GM12873 (cell line): ENCODE measurements at regions not wholly inside any gene's neighbourhood (a gene's known extent, or its start where the extent isn't known, plus 50 kb on each side); places are given as distances from the start of the nearest gene placed in this dataset.

Experiments
- TF ChIP-seq, protein P1 (sequence below): IDR thresholded peaks from 2 replicates; pipeline ENCODE4 v1.5.1; 2012; ENCODE audit warnings: low read depth, mild to moderate bottlenecking, moderate library complexity, low read length, control low read depth; ENCODE audit not compliant: insufficient read depth; ENCODE audit errors: missing control alignments

DNA sequence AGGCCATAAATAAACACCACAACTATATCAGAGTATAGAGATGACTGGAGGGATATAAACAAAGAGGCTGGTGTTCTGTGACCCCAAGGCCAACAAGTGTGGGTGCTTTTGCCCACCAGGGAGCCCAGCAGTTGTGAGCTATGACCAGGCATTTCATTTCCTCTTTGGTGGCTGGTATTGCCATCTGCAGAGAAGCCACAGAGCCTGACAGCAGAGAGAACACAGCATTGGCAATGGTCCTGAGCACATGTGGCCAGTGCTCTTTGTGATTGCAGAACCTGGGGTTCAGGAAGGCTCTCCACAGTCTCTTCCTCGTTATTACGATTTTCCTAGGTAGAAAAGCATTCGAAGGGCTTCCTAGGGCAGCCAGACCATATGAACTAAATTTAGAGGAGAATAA lies 112.3 kb downstream of the TM2D1 start:
- TF ChIP-seq, protein P1, sequence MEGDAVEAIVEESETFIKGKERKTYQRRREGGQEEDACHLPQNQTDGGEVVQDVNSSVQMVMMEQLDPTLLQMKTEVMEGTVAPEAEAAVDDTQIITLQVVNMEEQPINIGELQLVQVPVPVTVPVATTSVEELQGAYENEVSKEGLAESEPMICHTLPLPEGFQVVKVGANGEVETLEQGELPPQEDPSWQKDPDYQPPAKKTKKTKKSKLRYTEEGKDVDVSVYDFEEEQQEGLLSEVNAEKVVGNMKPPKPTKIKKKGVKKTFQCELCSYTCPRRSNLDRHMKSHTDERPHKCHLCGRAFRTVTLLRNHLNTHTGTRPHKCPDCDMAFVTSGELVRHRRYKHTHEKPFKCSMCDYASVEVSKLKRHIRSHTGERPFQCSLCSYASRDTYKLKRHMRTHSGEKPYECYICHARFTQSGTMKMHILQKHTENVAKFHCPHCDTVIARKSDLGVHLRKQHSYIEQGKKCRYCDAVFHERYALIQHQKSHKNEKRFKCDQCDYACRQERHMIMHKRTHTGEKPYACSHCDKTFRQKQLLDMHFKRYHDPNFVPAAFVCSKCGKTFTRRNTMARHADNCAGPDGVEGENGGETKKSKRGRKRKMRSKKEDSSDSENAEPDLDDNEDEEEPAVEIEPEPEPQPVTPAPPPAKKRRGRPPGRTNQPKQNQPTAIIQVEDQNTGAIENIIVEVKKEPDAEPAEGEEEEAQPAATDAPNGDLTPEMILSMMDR, result no peak

DNA sequence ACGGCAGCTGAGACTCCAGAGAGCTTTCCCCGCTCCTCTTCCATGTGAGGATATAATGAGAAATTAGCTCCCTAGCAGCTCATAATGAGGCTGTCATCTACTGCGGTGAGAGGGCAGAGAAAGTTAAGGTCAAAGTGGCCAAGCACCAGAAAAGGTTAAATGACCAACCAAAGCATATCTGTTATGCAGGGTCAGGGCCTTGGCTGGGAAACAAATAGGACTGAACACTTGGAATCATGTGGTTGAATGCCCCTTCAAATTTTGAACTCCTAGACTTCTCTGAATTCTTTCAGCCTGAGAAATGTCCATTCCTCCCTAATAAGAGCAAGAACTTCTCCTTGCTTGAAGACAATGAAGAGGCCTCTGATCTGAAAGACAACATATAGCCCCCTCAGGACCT lies 115.9 kb downstream of the TM2D1 start:
- TF ChIP-seq, protein P1, result no peak

DNA sequence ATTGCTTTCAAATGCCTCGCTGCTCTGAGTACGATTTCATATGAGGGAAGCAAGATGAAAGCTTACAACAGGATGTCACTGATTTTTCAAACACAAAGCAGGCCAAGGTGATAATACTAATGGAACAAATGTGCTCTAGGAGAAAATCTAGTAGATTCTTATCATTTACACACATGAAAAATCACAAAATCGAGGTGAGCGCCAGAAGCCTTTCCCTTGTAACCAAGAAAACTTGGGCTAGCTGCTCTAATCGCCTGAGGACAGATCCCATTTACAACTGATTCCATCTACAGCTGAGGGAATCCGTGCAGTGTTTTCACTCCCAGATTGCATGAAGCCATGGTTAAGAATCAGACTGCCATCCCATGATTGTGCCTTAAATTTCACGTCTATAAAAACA lies 117.5 kb downstream of the TM2D1 start:
- TF ChIP-seq, protein P1, result no peak

DNA sequence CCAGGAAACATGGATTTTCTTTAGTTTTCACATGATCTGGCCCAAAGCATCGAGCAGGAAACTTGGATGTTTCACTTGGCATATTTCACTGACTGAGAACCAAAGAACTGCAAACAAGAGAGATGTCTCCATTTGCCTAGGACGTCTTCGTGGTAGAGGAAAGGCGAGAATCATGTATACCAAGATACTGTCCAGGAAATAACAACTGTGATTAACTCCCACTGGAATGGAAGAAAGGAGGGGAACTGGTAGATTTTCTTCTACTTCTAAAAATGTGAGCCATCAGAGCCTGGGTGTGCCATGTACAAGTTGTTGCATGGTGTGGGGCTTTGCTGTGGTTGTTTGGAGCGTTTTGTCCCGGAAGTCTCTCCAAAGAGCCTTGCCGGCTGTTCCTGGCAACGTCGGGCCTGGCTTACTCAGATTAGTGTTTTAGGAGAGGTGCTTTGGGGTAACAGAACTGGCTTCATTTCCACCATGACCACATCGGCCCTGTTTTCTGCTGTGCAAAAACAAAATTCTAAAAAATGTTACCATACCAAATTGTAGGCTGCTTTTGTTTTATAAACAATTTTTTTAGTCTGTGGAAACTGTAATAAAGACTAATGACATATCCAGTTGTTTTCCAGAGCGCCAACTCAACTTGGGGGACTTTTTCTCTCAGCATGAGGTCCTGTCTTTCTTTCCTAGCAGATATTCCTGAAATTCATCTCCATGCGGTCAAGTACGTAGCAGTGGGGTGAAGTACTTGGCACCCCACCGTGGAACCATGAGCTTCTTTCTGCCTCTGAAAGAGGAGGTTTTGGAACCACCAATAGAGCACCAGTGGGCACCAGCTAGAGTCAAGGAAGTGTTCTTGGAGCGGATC lies 118.3 kb downstream of the TM2D1 start:
- TF ChIP-seq, protein P1, result no peak

DNA sequence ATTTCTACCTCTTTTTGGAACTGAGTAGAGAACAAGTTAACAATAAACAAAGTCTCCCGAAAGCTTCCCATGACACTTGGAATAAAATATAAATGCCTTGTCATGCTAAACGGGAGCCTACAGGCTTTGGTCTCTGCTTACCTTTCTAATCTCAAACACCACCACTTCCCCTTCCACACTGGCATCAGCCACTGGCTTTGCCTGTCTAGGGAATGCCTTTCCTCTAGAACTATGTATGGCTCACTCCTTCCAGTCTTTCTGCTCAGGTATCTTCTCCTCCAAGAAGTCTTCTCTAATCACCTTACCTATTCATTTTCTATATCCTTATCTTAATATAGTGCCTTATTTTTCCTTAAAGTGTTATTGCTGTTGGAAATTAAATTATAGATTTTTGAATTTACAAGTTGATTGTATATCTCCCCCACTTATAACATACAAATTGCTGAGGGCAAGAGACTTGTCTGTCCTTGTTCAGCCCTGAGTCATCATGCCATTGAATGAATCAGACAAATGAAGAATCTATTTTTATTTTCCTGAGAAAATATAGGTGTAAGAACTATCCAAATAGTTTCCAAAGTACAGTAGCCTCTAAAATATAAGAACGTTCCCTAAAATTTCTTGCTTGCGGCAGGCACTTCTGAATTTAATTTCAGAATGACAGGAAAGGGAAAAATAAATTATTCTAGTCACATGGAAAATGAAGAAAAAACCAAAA lies 119.2 kb downstream of the TM2D1 start:
- TF ChIP-seq, protein P1, result no peak

DNA sequence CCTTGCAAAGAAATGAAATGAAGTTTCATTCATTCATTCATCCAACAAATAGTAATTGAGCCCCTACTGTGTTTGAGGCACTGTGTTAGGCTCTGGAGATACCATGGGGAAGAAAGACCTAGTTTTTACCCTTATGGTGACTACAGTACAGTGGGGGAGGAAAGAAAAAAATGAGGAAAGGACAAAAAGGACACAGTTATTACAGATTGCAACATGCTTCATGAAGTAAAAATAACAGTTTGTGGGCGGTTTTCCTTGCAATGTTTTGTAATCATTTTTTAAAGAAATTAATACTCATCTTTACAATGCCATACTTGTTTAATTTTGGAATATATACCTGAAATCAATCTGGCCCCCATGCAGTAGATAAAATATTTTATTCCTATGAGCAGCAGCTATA lies 120.3 kb downstream of the TM2D1 start:
- TF ChIP-seq, protein P1, result no peak

DNA sequence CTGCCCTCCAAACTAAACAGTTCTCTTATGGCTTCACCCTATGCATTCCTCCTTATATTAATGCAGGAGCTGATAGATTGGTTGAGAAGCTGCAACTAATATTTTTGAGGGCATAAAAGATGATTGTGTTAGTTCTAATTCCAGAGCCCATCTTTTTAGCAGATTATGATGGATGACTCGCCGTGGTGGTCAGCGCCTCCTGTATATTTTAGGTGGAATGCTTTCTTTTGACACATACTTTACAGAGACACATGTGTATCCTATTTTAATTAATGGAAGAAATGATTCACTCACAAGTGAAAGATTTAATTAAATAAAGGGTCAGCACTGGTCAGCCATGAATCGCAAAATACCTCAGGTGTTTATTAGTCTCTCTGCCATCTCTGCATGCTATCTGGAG lies 120.7 kb downstream of the TM2D1 start:
- TF ChIP-seq, protein P1, result no peak
